GM12891 (cell line): ENCODE measurements at regions not wholly inside any gene's neighbourhood (a gene's known extent, or its start where the extent isn't known, plus 50 kb on each side); places are given as distances from the start of the nearest gene placed in this dataset.

ENCODE experiments used
- DNase-seq: peaks from one replicate; pipeline ENCODE4 v3.0.0; 2011; ENCODE audit warnings: low spot score; ENCODE audit not compliant: insufficient read length
- FAIRE-seq: peaks from 2 replicates; lab custom pipeline; 2011; peaks lifted over from hg19 to GRCh38; lab: Jason Lieb, UNC
- PAX5 ChIP-seq: IDR thresholded peaks from 2 replicates; pipeline ENCODE4 v1.6.1; 2011; ENCODE audit warnings: low read length, moderate library complexity, mild to moderate bottlenecking; ENCODE audit not compliant: insufficient read depth, severe bottlenecking
- POLR2A ChIP-seq: IDR thresholded peaks from 2 replicates; pipeline ENCODE4 v1.6.1; 2011; ENCODE audit warnings: low read depth, low read length, control low read depth
- POLR2AphosphoS5 ChIP-seq: IDR thresholded peaks from 2 replicates; pipeline ENCODE4 v1.6.1; 2011; ENCODE audit warnings: low read depth, low read length, control low read depth
- POU2F2 ChIP-seq: IDR thresholded peaks from 2 replicates; pipeline ENCODE4 v1.6.1; 2011; ENCODE audit warnings: low read depth, mild to moderate bottlenecking, control low read depth, low read length, moderate library complexity
- SPI1 ChIP-seq: IDR thresholded peaks from 2 replicates; pipeline ENCODE4 v1.6.1; 2011; ENCODE audit warnings: low read depth, low read length, control low read depth
- TAF1 ChIP-seq: IDR thresholded peaks from 2 replicates; pipeline ENCODE4 v1.6.1; 2011; ENCODE audit warnings: low read depth, low read length, control low read depth

DNA sequence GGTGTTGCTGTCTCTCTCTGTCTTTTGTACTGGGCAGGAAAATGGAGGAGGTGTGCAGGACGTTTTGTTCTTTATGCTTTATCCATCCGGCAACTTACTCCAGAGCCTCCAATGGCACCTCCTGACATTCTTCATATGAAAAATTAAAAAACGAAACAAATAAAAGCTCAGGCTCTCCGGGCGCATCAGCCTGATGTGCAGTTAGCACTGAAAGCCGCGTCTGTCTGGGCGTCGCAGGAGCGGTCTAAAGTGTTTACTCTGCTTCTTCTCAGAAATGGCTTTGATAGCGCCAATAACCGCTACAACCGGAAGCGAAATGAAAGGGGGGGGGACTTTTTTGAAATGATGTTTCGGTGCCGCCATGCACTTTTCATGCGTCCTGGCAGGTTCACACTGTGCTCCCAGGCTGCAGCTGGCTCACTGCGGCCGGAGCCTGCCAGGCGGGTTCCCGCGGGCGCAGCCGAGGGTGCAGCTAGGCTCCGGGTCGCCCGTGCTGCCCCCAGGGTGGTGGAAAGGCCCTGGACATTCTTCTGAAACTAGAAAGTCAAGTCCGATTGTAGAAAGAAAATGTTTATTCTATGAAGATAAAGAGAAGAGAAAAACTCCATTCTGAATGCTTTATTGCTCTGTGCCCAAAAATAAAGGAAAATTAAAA, 407.7 kb upstream of the IRX1 start:
- FAIRE-seq (no peak), DNase-seq (no peak)
- TF ChIP-seq POU2F2 = no peak
- TF ChIP-seq TAF1 = no peak
- TF ChIP-seq POLR2AphosphoS5 = no peak
- TF ChIP-seq POLR2A = no peak

DNA sequence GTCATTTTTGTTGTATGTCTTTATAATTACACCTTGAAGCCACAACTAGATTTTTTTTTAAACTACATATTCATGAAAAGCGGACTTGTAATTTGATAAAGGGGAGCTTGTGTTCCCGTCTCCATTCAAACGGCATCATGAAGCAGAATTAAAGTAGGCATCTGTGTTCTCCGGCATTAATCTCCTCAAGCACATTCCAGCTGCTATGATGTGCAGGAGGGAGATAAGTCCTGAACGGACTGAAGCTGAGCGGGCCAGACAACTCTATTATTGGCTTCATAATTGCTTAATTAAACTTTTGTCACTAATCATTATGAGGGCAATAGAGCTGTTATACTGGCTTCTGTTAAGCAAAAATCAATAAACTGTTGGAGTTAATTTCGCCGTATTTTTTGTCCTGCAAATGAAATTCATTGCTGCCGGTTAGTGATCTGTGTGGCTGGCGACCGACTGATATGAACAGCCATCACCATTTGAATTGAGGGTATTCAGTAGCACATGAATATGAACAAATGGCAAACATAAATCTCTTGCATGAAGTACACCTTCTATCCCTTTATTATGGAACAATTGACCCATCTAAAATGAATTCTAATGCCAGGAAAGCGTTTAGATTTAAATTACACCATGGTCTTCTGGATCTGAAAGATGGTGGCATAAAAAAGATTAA, 408.8 kb upstream of the IRX1 start:
- FAIRE-seq (no peak), DNase-seq (no peak)
- TF ChIP-seq POU2F2 (no peak), SPI1 (no peak), POLR2AphosphoS5 (no peak), TAF1 (no peak), PAX5 (no peak), POLR2A (no peak)

DNA sequence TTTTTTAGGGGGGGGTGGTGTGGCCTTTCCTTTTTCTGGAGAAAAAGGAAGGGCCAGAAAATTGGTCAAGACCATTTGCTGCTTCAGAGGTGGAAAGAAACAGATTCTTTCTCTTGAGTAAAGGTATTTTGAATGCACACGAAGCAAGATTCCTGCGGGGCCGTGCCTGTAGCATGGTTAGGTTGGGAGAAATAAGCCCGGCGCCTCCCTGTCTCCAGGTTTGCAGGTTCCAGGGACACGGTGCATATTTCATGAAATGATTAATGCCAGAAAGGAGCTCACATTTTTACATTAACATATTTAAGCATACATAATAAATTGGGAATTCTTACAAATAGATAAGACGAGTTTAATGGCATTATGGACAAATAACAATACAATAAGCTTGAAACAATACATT, 409.5 kb upstream of the IRX1 start:
- FAIRE-seq = no peak
- TF ChIP-seq PAX5 = no peak
- TF ChIP-seq SPI1 = no peak
- no peak for TF ChIP-seq POLR2A
- no peak for TF ChIP-seq TAF1
- TF ChIP-seq POU2F2 = no peak
- TF ChIP-seq POLR2AphosphoS5 = no peak

DNA sequence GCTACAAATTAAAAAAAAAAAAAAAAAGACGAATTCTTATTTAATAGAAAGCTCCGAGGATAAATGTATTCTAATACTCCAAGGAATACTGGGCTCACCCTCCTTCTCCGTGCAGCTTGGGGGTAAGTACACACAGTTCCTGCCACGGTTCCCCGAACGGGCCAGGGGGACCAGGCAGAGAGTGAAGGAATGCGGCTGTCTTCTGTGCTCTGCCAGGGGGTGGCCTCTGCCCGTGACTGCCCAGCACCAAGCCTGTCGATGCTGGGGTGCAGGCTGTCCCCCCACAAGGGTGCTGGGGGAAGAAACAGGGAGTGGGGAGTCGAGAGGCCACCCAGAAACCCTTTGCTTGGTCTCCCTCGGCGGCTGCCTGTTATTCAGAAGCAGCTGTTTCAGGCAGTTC, 410.1 kb upstream of the IRX1 start:
- FAIRE-seq = no peak
- no peak for TF ChIP-seq POU2F2
- TF ChIP-seq PAX5 = no peak
- TF ChIP-seq POLR2AphosphoS5 = no peak
- TF ChIP-seq POLR2A = no peak
- no peak for TF ChIP-seq SPI1
- TF ChIP-seq TAF1 = no peak
- no peak for DNase-seq

More for the DNA sequence above, 409.5 kb upstream of the IRX1 start:
- no peak for DNase-seq

DNA sequence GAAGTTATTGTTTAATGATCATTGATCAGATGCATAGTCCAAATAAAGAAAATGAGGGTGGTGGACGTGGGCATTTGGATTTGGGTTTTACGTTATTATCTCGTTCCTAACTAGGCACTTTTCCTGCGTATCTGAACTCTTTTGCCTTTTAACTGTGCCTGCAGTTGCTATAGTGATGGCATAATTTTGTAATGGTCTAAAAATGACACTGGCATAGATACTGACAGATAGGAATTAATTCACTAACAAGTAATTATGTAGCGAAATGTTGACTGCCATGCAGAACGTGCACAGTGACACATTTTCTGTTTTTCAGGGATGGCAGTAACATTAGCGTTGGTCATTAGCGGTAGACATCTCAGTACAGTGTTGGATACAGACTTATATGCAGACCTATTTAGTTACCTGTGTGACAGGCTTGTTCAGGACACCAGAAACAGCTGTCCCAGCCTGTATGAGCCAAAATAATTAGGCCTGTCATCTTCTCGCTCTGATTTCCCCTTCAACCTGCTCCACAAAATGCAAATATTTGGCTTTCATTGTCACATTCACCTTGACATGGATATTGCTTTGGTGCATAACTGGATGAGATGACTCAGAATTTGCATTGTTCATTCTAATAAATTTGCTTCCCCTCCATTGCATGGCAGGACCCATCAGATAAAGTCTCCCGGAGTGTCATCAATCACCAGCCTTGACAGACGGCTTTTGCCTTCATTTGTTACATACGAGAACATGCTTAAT, 413.3 kb upstream of the IRX1 start:
- FAIRE-seq (no peak), DNase-seq (no peak)
- no peak for TF ChIP-seq PAX5
- TF ChIP-seq SPI1 = no peak

DNA sequence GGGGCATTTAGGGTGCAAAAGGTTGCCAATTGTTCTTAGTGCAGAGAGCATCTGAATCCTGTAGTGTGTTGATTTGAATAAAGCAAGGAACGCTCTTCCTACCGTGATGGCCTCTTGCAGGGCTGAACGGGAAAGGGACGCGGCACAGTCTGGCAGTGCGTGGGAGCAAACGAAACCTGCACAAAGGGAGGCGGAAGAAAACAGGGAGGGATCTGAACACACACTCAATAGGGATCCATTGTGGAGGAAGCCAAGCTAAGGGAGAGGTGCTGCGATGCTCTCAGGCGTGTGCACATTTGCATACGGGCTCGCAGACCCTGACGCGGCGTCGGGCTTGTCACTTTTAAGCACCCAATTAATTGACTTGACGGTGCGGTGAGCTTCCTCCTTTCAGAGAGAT, 414.0 kb upstream of the IRX1 start:
- DNase-seq = no peak
- no peak for FAIRE-seq
- no peak for TF ChIP-seq POLR2A
- TF ChIP-seq PAX5 = no peak
- no peak for TF ChIP-seq SPI1
- no peak for TF ChIP-seq TAF1
- no peak for TF ChIP-seq POLR2AphosphoS5

DNA sequence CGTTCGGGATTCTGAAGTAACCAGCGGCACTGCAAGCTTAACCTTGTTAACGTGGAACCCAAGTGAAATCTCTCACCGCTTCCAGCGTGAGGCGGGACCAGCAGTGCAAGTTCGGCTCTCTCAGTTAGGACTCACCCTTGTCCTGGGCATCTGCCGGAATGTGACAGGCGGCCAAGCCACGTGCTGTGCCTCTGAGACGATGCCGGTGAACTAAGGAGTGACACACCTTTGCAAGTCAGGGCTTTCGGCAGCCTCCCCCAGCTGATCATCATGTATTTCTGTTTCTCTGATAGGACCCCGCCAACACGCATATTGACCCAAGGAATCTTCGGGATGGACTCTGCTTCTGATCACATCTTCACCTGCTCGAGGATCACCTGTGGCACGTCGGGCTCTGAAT, 415.0 kb upstream of the IRX1 start:
- TF ChIP-seq POLR2AphosphoS5 (no peak), PAX5 (no peak), POU2F2 (no peak), TAF1 (no peak), SPI1 (no peak), POLR2A (no peak)
- FAIRE-seq (no peak), DNase-seq (no peak)

DNA sequence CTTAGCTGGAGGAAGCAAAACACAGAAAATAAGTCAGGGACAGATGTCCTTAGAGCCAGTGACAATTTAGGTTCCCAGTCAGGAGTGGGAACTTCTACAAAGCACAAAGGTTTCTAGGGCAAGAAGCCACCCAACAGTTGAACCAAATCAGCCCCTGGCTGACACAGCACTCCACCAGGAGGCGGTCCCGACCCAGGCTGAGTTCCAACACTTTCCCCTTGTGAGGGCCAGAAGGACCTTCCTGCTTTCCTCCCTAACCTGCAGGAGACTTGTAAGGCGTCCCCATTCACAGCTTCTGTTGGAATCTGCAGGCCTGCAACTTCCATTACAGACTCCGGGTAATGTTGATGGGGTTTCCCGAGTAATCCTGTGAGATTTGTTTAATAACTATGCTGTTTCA, 416.4 kb upstream of the IRX1 start:
- FAIRE-seq = no peak
- DNase-seq = no peak

DNA sequence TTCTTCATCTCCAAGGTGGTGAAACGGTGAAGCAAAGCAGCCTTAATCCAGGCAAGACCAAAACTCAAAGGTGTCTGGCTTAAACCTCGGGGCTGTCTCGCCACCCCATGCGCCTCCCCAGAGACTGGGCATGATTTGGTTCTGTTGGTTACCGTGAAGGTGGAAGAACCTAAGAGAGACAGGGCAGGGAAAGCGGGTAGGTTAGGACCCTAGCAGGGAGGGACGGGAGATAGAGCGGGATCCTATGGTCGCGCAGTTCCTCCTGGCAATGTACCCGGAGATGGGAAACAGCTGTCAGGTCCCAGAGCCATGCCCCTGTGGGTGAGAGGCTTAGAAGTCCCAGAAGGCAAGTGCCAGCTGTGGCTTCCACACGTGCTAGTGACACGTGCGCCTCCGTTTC, 418.3 kb upstream of the IRX1 start:
- TF ChIP-seq PAX5 (no peak), POLR2AphosphoS5 (no peak), POU2F2 (no peak), POLR2A (no peak), TAF1 (no peak), SPI1 (no peak)
- FAIRE-seq = no peak
- DNase-seq = no peak

More for the DNA sequence above, 416.4 kb upstream of the IRX1 start:
- TF ChIP-seq POLR2A (no peak), SPI1 (no peak), TAF1 (no peak), PAX5 (no peak), POLR2AphosphoS5 (no peak), POU2F2 (no peak)
